Activated T-cell treated with anti-CD3 and anti-CD28 coated beads, Interleukin-2, amount 50 U/mL, for 48 hours (primary cell): ENCODE measurements at regions not wholly inside any gene's neighbourhood (a gene's known extent, or its start where the extent isn't known, plus 50 kb on each side); places are given as distances from the start of the nearest gene placed in this dataset.
"Not testable (repeated sequence)": the region's sequence is repeated elsewhere in the genome, so short reads cannot be mapped to it uniquely, and the experiment has no call there.

Experiments used
- DNase-seq, 2 experiments: peaks; one replicate each; pipeline ENCODE4 v3.0.0-alpha.2; 2020

DNA sequence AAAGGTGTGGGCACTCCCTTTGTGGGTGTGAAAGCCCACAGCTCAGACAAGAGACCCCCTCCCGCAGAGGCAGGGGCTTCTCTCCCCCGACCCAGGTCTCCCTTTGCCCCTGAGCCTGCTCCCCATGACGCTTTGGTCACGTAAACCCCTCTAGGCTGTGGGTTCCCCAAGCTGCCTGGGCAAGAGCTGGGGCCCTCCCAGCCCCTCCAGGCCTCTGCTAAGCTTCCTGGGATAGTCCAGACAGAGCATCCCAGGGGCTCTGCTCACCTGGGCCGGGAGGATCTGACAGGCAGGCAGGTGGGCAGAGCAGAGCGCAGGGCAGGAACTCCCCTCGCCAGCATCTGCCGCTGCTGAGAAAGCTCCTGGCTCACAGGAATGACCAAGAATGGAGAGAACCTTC is 177.3 kb downstream of the BANP start:
- no peak for DNase-seq

DNA sequence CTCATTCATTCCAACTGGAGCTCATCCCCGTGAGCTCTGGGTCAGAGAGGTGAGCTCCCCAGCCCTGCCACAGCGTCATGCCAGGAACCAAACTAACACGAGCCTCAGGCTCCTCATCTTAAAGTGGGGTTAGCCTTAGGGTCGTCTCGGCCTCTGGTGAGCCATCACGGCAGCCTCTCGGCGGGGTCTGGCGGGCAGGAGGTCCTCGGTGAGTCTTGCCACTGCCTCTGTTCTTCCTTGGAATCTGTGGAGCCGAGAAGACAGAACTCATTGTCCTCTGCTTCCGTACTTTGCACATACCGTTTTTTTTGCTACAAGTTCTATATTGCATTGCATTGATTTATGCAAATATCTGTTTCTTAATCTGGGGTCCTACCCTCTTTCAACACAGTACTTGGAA is 177.9 kb downstream of the BANP start:
- DNase-seq: not testable (repeated sequence)

DNA sequence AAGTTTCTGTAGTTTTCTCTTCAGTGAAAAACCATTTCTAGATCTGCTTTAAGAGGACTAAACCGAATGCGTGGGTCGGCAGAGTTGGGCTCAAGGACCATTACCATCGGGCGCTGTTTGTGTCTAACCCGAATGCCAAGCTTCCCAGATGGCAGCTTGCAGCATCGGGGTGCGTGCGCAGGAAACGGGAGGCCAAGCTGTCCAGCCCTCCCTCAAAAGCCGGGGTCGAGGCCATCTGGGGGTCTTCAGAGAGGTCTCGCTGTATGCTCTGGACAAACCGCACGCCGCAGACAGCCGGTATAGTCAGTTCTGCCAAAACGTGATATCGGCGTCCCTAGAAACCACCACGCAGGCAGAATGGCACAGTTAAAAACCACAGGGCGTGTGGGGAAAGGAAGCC is 178.8 kb downstream of the BANP start:
- DNase-seq: no peak

DNA sequence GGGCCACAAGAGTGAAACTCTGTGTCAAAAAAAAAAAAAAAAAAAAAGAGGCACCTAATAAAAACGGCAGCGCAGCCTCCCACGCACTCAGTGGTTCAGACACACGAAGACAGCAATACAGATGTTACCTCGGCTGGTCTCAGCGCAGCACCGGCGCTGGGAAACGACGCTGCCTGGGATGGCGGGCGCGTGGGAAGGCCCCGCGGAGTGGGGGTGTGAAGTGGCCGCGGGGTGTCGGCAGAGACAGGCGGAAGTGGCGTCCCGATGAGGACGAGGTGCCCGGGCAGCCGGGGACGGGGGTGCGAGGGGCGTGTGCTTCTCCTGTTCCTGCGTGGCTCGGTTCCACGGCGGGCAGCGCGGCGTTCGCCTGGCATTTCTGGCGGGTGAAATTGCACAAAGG is 179.4 kb downstream of the BANP start:
- DNase-seq: no peak

DNA sequence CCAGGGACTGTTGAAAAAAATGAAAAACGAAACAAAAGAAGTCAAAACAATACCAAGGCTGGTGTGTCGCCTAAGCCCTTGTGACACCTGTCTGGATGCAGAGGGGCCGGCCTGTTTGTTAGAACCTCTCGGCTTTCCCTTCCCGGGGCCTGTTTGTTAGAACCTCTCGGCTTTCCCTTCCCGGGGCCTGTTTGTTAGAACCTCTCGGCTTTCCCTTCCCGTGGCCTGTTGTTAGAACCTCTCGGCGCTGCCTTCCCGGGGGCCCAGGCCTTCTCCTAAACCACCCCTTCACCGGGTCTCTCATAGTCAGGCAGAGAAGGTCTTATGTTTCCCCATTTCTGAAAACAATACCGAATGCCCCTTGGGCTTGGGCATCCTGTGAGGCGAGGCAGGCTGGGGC is 180.0 kb downstream of the BANP start:
- no peak for DNase-seq

DNA sequence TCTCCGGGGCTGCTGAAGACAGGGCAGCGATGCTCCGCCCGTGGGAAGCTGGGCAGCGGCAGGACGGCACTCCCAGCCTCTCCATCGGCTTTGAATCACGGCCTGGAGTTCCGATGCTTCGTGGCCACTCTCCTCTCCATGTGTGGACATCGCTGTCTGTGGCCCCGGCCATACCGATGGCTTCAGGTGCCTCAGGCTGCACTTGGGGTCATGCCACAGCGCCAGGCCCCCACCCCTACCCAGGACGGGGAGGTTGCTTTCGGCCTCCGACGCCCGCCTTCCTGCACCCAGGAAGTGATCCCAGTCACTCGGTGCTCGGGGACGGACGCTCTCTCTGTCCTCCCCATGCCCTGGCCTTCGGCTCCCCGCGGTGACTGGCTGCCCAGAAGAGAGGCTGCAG is 180.7 kb downstream of the BANP start:
- no peak for DNase-seq

DNA sequence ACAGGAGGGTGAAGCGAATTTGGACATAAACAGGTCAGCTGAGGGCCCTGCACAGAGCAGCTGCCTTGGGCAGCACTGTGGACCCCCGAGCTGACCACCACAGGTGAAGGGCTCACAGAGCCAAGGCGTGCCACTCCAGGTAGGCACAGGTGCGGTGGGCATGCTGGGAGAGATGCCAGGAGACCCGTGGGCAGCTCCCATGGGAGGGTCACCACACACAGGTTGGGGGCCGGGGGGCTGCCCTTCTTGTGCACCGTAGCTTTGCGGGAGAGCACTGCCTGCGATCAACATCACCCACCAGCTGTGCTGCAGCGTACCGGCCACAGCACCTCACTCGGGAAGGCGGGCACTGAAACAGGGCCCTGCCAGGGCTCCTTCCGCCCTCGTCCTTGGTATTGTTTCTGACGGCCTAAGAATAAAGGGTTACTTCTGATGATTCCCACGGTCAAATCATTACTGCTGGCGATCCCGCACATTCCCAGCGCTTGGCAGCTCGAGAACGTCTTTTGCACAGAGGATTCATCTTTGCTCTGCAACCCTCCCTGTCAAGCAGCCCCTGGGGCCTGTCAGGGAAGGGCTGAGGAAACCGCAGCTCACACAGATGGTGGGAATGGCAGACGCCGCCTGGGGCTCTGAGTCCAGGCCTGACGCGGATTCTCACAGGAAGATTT is 181.7 kb downstream of the BANP start:
- DNase-seq: no peak

DNA sequence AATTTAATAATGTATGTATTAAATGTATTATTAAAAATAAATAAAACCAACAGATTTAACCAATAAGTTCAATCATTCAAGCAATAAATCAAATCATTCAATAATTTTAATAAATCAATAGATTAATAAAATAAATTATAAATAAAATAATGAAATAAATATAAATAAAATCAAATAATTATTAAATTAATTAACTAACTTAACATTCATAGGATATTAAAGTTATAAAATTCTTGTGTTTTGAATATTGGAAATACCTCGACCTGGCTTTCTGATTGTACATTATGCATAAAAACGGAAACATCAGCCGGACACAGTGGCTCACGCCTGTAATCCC is 182.2 kb downstream of the BANP start:
- no peak for DNase-seq

DNA sequence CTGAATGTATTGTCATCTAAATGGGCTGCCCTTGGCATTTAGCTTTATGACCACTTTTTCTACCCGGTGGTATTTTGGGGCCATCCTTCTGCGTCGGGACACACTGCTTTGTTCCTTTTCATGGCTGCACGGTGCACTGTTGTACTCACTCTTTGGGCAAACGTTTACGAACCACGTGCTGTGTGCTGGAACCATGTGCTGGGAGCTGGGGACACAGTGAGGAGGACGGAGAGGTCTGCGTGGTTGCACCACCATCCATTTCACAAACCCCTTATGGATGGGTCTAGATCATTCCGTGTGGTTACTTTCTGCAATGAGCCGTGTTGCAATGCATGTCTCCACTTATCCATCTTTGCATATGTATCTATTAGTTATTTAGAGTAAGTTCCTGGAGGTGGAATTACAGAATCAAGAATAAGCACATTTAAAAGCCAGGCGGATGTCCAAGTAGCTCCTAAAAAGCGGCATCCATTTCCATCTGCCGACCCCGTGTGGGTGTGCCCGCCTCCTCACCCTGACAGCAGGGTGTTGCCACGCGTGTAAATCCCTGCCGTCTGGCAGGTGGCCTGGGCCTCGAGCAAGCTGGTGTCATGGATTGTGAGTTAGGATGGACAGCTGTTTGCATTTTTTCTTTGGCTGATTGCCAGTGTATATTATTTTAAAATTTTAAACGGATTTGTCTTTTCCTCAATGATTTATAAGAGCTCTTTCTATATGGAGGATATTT is 183.1 kb downstream of the BANP start:
- not testable (repeated sequence) for DNase-seq

DNA sequence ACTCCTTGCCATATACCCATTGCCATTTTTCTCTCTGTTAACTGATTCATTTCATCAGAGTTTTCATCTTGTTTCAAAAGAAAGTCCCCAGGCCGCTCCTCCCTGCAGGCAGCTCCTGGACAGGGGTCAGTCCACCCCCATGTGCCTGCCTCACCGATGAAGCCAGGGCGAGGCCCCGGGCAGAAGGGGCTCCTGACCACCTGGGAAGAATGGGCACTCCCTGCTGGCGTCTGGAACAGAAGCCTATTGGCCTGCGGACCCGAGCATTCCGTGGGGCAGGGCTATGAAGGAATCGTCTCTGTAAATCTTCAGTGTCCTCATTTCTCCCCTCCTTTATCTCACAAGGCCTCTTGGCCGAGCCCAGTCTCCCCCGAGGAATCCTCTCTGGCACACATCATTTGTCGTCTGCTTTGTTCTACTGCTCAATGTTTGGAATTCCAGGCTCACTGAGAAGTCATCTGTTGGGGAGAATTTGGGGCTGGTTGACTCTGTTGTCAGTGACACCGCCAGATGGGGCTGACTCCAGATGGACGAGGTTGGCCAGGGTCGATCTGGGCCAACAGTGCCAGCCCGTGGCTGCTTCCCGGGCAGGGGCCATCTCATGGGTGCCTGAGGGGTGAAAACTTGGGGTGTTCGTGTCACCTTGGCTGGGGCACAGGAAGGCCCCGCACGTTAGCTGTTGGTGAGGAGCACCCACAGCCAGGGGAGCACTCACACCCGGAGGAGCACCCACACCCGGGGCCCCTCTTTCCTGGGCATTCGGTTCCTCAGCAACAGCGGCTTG is 183.9 kb downstream of the BANP start:
- DNase-seq: not testable (repeated sequence)

DNA sequence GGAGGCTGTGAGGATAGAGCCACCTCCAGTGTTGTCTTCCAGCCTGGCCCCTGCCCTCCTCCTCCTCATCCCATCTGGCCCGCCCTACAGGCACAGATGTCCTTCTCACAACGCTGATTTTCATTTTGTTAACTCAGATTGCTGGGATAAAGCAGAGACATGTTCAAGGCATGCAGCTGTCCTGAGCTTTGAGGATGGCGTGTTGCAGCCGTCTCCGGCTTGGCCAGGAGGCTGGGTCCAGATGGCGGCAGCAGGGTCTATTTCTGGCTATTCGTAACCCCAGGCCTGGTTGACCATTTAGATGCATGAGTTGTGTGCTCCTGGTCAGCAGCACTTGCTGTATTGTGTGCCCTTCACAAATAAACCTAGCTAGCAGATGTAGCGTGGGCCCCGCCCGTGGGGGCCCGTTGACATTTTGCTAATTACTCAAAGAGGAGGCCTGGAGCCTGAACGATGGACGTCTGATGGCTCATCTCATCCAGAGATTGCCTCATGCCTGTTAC is 185.0 kb downstream of the BANP start:
- not testable (repeated sequence) for DNase-seq

DNA sequence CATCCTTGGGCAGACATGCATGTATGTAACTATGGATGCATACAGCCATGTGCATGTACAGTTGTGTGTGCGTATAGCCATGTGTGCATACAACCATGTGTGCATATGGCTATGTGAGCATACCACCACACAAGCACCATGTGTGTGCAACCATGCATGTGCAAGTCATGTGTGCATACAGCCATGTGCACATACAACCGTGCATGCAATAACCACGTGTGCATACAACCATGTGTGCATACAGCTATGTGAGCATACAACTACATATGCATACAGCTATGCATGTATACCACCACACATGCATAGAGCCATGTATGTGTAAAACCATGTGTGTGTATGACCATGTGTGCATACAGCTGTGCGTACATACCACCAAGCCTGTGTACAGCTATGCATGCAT is 185.7 kb downstream of the BANP start:
- not testable (repeated sequence) for DNase-seq

DNA sequence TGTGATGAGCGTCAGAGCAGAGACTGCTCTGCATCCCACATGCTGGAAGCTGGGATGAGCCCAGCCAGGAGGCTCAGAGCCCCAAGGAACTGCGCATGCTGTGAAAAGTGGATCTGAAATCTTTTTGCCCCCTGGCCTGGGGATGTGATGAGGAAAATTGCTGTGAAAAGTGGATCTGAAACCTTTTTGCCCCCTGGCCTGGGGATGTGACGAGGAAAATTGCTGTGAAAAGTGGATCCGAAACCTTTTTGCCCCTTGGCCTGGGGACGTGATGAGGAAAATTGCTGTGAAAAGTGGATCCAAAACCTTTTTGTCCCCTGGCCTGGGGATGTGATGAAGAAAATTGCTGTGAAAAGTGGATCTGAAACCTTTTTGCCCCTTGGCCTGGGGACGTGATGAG is 187.9 kb downstream of the BANP start:
- not testable (repeated sequence) for DNase-seq

DNA sequence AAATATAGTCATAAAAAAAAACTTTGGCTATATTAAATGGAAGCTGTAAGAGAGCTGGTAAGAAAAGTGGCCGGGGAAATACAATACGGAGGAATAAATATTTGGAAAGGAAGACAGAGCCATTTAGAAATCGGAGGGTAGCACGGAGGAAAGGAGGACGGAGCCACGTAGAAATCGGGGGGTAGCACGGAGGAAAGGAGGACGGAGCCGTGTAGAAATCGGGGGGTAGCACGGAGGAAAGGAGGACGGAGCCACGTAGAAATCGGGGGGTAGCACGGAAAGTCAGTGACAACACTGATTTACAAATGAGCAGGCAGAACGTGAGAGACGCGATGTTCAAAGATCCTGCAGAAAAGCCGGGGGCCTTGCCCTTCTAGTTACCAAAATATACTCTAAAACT is 189.0 kb downstream of the BANP start:
- DNase-seq: not testable (repeated sequence)

DNA sequence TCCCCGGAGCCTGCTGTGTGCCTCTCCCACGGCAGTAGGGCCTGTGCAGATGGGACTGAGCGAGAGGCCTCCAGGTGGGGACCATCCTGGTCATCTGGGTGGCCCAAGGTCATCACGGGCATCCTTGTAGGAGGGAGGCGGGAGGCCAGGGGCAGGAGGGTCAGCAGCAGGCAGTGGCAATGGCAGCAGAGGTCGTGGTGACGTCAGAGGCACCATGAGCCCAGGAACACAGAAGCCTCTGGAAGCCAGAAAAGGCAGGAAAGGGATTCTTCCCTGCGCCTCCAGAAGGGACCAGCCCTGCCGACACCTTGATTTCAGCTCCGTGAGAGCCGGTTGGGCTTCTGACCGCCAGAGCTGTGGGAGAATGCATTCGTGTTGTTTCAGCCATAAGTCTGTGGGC is 190.3 kb downstream of the BANP start:
- DNase-seq: no peak

DNA sequence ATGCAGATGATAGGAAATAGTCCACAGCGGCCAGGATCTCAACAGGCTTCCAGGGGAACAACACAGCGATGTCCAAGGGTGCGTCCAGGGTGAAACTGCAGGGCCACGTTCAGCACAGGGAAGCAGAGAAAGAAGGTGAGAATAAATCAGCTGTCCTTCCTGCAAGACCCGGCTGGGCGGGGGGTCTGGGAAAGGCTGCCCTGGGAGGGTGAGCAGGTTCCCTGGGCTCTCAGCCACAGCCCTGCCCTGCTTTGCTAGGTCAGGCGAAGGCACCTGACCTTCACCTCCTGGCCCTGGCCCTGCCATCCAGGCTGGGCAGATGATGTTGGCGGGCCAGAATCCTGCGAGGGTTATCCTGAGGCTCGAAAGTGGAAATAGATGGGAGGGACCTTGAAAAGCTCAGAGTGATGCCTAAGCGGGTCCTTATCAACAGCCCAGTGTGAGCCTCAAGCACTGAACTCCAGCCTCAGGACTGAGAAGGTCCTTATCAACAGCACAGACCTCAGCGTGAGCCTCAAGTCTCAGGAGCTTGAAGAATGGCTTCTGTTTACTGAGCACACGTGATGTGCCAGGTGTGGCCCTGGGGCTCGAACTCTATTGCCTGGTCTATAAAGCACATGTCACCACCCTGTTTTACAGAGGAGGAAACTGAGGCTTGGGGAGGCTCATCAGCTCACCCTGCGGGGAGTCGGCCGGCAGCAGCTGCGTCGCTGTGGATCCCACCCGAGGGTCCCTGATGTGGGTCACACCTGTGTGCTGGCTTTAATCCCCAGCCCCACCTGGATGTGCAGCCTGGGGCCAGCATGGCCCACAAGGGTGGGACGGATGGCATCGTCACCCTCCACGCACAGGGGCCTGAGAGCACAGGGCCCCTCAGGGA is 191.1 kb downstream of the BANP start:
- DNase-seq: not testable (repeated sequence)

DNA sequence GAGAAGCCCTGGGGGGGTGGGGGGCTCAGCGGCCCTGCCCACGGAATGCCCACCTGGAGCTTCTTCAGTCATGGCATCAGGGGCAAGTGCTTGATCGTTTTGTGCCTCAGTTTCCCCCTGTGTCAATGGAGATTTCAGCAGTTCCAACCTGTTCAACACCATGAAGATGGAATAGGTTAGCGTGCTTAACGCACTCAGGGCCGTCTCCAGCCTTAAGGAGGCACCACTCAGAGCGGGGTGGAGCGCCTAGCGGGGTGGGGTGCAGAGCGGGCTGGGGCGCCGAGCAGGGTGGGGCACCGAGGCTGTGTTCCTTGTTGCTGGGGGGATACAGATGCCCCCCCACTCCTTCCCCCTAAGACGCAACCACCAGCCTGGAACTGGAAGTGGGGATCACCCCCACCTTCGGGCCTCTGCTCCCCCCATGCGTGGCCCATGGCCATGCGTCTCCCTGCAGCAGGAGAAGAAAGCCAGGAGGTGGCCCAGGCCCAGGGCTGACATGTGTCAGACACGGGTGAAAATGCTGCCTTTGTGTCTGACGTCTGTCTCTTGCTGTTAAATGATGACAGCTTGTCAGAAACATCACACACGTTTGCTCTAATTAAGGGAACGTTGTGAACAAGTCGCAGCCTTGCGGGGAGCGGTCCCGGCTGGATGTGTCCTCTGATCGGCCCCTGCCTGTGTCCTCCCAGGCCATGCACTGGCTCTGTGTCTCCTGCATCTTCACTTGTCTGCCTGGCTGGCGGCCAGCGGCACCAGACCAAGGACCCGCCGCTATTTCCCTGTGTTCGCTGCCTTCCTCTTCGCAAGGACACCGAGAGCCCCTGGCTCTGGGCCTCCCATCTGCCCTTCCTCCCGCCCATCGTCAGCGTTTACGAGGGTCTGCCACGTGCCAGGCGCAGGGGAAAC is 192.1 kb downstream of the BANP start:
- DNase-seq: not testable (repeated sequence)

DNA sequence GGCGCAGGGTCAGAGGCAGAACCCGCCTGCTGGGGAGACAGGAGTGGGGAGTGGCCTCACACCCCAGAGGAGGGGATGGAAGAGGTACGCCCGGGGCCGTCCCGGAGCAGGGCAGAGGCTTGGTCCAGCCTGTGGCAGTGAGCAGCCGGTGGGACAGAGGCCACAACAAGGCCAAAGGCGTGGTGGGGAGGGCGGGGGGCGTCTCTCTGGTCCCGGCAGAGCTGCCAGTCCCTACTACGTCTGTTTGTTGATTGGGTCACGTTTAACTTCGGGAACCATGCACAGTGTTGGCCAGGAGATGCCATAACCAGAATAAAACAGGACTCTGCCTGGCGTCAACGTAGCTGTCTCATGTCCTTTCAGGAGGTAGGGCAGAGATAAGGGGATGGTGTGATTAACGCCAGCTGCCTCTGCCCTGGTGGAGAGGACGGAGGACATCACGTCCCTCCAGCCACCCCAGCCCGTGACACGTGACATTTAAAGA is 192.8 kb downstream of the BANP start:
- DNase-seq: no peak

DNA sequence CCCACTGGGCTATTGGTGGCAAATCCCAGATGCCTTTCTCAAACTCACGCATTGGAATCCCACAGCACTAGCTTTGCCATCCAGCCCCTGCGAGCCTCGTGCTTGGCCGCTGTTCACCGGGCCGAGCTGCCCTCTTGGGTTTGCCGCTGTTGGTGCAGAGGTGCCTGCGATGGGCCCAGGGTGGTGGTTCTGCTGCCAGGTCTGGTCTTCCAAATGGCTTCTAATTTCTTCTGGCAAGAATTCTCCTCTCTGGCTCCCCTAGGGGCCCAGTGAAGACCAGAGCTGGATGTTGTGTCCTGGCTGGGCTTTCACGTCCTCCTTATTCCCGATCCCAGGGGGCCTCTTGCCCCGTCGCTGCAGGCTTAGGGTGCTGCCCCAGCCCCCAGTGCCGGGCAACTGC is 194.1 kb downstream of the BANP start:
- not testable (repeated sequence) for DNase-seq

DNA sequence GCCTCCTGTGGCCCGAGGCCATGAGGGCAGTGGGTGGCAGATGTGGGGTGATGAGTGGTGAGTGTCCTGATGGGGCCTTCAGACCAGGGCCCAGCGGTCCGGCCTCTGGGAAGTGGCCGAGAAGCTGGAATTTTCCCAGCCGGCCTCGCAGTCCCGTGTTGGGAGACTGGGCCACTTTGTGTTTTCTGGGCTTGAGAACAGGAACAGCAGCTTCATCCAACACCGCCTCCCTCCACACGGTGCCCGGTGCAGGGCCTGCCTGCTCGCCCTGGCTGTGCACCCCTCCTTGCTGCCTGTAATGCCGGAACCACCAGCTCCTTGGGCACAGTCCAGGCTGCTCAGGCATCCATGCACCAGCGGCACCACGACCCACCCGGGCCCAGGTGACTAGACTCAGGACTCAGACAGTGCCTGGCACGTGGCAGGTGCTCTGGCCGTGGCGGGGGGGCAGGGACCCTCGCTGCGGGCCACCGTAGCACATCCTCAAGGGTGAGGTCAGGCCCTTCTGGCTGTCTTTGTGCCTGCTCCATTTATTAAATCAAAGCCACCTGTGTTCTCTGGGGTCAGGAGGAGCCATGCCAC is 194.7 kb downstream of the BANP start:
- not testable (repeated sequence) for DNase-seq

DNA sequence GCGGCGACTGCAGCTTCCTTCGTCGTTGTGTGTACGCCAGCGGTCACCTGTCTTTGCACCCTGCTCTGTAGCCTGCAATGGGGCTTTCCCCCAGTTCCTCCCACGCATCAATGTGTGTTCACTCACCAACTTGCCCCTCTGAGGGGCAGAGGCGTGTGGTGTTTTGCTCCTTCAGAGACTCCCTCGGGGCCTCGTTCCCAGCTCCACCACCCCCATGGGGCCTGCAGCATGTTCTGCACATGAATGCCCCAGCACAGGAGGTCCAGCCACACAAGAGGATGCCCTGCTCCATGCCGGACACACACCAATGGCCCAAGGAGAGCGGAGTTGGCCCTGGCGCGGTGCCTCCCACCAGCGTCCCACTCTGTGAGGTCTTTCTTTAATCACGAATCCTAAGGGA is 196.8 kb downstream of the BANP start:
- not testable (repeated sequence) for DNase-seq
